Tongue (tissue), 1 donor: ENCODE measurements at regions not wholly inside any gene's neighbourhood (a gene's known extent, or its start where the extent isn't known, plus 50 kb on each side); places are given as distances from the start of the nearest gene placed in this dataset.
"Not testable (repeated sequence)": the region's sequence is repeated elsewhere in the genome, so short reads cannot be mapped to it uniquely, and the experiment has no call there.

Source experiments
- DNase-seq: peaks from one replicate; pipeline ENCODE4 v3.0.0-alpha.2; 2015

DNA sequence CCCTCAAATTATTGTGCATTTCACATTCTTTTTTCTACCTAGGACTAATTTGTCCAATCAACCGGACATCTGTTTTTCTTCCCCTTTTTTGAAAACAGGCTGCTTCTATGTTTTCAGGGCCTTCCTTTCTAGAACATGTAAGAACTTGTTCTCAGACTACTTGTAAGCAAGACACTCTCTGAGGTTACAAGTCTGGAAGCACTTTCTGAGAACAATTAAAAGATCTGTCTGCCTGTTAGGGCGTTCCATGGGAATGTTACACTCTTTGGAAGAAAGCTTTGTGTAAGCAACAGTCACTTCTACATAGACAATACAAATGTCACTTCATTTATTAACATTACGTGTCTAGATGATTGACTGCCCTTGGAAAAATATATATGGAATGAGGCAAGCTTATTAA is 50.9 kb upstream of the HSPB3 start:
- DNase-seq = peak; percentile 59

DNA sequence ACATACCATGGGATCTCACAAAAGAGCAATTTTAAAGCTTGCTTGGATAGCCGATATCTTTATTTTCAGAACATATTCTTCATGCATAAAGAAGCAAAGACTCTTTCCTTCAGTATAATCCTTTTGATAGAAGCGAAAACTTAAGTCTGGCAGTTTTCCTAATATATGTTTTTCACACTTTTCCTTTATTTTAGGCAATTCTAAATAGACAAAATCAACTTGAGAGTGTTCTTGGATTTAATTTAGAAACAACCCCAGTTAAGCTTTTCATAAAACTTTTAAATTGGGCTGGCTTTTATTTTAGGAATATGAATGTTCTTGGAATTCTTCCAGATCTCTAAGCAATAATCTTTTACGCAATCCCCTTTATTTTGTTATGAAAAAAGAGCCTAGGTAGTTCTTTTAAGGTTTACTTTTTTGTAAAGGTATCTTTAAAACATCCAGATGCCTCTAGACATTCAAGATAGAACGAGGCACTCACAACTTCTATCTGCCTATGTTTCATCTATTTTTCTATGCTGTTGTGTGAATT is 51.5 kb upstream of the HSPB3 start:
- DNase-seq = no peak

DNA sequence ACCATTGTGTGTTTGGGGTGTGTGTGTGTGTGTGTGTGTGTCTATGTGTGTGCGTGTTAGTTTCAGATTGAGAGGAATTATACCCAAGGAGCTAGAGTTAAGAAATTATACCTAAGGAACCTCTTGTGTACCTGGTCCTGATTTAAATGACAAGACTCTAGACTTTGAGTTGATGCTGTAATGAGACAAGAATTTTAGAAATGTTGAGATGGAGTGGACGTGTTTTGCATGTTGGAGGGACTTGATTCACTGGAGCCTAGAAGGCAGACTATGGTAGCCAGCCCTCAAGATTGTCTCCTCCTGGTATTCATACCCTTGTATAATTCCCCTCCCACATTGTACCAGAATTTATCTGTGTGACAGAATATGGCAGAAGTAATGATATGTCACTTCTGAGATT is 52.4 kb upstream of the HSPB3 start:
- no peak for DNase-seq

DNA sequence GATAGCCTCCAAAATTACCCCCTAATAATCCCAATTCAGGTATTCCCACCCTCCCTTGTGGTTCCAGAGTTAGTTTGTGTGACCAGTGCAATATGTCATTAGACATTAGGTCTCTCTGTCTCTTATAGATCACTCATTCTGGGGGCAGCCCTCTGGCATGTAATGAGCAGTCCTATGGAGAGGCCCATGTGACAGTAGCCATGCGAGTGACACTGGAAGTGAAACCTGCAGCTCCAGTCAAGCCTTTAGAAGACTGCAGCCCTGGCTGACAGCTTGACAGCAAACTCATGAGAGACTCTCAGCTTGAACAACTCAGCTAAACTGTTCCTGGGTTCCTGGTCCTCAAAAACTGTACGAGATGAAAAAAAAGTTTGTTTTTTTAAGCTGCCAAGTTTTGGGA is 54.0 kb upstream of the HSPB3 start:
- DNase-seq = no peak

DNA sequence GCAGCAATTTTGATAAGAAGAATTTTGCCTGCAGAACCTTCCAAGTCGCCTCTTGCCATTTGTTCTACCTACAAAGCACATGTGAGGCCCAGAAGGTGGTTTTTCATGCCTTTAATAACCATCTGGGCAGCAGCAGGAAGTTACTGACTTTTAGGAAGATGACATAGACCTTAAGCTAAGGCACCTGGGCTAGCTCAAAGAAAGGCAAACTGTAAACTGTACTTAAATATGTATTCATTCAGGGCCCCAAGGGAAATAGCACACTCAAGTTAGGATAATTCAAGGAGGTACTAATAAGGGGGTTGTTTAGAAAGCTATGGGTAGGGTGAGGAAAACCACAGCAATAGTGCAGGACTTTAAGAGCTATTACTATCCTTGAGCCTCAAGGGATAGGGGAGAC is 57.3 kb upstream of the HSPB3 start:
- peak; percentile 26 for DNase-seq

DNA sequence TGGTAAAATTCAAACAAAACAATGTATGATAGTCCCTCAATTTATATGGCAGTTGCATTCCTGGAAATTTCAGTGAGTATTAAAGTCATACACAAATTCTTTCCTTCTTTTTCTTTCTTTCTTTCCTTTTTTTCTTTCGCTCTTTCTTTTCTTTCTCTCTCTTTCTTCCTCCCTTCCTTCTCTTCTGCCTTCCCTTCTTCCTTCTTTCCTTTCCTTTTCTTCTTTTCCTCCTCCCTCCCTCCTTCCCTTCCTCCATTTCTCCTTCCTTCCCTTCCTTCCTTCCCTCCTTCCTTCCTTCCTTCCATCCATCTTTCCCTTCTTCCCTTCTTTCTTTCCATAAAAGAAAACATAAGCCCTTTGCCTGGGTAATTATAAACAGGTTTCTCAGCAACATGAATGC is 58.1 kb upstream of the HSPB3 start:
- no peak for DNase-seq

DNA sequence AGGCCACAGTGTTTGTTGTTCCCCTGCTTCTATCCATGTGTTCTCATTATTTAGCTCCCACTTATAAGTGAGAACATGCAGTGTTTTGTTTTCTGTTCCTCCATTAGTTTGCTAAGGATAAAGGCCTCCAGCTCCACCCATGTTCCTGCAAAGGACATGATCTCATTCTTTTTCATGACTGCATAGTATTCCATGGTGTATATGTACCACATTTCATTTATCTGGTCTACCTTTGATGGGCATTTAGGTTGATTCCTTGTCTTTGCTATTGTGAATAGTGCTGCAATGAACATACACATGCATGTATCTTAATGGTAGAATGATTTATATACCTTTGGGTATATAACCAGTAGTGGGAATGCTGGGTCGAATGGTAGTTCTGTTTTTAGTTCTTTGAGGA is 62.5 kb upstream of the HSPB3 start:
- not testable (repeated sequence) for DNase-seq

DNA sequence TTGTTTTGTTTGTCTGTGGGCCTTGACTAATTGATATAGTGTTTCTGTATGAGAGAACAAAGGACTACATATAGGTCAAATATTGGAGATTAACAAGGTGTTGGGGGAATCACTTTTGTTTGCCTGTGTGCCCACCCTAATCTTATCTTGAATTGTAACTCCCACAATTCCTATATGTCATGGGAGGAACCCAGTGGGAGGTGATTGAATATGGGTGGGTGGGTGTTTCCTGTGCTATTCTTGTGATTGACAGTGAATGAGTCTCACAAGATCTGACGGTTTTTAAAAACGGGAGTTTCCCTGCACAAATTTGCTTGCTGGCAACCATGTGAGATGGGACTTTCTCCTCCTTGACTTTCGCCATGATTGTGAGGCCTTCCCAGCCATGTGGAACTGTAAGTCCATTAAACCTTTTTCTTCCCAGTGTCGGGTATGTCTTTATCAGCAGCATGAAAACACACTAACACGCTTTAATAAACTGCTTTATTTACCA is 64.9 kb upstream of the HSPB3 start:
- DNase-seq = no peak

DNA sequence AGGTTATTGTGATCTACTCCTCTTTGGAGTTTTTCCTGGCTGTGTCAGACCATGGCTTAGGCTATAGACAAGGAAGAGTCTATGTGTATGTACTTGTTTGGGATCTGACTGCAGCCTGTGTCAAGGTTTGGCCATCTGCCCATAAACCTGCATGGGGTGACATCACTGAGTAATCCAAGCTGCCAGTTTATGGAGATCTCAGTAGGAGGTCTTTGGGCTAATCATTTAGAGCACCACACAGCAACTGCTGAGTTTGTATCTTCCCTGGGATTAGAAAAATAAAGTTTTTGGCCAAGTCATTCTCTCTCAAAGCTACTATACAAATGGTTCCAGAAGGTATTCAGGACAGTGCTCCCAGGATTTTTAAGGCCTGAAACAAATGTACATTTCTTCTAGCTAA is 65.5 kb upstream of the HSPB3 start:
- peak; percentile 80 for DNase-seq

DNA sequence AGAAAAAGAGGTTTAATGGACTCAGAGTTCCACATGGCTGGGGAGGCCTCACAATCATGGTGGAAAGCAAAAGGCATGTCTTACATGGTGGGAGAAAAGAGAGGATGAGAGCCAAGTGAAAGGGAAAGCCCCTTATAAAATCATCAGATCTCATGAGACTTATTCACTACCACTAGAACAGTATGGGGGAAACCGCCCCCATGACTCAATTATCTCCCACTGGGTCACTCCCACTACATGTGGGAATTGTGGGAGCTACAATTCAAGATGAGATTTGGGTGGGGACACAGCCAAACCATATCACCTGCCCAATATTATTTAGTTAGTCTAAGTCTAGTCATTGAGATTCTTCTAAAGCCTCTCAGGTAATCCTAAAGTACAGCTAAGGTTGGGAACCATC is 66.1 kb upstream of the HSPB3 start:
- not testable (repeated sequence) for DNase-seq

DNA sequence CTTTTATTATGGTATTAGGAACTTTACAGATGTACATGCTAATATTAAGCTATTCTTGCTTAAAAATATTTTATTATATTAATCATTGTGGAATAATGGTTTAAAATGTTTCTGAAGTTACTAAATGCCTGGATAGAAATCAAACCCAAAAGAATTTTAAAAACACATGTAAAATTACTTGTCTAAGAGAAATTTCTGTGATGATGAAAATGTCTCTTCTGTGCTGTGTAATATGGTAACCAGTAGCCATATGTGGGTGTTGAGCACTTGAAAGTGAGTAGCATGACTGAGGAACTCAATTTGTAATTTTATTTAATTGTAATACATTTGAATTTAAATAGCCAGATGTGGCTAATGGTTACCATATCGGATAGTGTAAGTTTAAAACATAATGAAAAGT is 66.7 kb upstream of the HSPB3 start:
- DNase-seq = no peak

DNA sequence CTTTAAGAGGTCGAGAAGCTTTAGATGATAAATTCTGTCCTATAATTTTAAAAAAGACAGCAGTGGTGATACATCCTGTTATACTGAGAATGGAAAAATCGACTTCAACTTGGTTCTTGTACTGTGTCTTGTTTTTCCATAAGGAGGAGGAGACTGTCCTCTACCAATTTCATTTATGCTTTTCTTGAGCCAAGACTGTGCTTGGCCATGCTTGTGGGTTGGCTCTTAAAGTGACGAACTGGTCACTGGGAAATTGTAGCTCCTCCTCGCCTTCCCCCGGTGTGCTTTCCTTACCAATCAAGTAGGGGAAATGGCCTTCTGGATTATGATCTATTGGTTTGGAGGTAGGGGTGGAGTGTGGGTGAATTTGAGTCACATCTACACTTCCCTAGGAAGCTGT is 67.1 kb upstream of the HSPB3 start:
- DNase-seq = peak; percentile 29

DNA sequence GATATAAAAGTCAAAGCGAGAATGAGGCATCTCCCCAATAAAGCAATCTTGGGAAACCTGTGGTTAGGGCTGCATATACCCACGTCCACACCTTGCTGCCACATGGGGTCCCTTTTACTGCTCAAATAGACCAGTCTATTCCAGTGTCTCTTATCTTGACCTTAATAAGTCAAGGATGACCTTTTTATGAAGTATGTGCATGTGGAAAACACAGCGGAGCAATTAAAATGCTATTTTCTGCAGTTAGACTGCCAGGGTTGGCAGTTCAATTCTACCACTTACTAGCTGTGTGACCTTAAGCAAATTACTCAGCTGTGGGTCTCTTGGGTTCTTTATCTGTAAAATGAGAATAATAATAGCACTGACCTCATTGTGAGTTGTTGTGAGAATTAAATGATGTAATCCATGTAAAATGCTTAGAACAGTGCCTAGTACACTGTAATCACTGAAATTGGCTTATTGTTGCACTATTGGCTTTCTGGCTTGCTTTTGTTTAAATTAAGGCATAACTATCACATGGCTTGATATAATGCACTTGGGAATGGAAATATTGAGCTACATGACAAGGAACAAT is 67.8 kb upstream of the HSPB3 start:
- peak; percentile 12 for DNase-seq

DNA sequence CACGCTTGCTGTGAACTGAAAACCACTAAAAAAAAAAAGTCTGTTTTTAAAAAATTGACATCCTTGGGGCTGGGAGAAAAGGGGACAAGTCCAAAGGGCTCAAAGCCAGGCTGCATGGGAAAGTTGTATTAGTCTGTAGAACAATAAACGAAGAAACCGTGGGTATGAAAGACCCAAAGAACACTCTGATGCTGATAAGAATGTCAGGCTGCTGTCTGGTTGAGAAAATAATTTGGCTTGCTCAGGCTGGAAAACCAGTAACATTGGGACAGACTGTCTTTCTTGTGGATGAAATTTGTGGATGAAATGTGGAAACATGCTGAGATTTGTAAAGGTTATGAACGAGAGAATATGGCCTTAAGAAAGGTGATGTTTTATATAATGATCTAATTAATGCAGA is 68.5 kb upstream of the HSPB3 start:
- no peak for DNase-seq

DNA sequence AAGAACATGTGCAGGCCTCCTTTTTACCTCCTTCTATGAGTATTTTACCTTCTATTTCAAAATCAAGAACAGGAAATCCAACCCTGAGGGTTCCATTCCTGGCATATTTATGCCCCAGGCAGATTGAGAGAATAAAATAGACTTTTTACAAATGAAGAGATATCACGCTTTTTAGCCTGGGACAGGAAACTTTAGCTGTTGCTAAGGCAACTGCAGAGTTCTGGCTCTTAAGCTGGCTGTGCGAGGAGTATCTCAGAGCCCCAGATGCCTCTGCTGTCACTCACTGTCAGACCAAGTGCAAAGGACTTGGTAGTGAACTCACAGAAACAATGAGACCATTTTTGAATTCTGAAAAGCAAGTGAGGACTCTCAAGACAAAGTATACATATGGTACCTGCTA is 69.5 kb upstream of the HSPB3 start:
- peak; percentile 25 for DNase-seq

DNA sequence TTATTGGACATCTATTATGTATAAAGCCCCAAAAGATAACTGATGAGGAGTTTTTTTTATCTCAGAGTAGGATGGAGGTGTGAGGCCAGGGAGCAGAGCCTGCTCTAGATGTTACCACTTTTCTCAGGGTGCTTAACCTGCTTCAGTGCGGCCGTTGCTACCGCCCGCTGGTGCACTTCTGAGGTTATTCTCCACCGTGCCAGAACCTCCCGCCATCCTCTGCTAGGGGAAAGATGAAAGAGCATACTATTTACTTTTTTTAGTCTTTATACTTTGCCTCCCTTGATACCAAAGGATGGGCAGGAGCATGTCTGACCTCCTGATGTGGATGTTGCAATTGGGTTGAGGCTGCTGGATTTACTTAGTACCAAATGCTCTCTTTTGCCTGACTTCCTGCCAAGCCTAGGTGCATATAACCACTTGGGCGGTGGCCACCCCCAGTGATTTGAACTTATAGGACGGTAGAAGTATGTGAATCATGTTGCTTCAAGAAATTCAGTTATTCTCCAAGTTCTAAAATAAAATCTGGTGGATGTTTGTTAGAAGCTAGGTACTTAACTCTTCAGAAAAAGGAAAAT is 71.1 kb upstream of the HSPB3 start:
- DNase-seq = no peak

DNA sequence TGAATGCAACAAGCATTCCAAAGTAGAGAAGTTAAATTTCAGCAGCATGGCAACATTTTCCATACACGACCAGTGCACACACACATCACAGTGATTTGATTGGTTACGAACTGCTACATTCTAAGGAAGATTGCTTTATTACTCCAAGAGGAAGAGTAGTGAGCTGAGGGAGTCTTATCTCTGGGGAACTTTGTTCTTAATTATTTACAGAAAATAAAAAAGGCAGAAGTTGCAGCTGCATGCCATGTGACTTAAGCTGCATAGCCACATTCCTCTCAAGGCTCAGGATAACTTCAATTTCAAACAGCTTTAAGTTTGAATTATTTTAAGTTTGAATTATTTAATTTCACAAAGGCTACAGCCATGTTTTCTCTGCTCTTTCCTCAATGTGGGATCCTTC is 71.6 kb upstream of the HSPB3 start:
- no peak for DNase-seq

DNA sequence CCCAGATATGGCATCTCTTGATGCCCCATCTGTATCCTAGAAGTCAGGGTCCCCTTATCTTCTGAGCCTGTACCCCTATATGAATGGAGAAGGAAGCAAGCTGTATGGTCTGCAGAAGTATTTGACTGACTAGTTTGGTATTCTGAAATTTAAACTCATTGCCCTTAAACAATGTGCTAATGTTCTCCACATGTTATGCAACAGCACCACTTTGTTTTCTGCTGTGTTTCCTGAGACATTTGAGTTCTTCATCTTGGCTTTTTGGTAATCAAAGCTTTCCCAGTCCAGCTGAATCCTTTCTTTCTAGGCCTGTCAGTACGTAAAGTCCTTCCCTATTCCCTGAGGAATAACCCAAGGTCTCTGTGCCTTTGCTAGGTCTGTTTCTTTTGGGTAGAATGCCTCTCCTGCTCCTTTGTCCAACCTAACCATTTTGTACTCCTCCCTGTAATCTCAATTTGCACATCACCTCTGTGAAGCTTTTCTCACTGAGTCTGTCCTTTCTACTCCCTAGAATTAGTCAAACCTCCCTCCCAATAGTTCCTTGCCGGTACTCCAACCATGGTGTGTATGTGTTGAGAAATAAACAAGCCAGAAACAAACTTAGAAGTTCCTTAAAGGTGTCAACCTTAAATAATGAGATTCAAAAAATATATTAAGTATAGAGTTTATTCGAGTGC is 72.1 kb upstream of the HSPB3 start:
- DNase-seq = no peak

DNA sequence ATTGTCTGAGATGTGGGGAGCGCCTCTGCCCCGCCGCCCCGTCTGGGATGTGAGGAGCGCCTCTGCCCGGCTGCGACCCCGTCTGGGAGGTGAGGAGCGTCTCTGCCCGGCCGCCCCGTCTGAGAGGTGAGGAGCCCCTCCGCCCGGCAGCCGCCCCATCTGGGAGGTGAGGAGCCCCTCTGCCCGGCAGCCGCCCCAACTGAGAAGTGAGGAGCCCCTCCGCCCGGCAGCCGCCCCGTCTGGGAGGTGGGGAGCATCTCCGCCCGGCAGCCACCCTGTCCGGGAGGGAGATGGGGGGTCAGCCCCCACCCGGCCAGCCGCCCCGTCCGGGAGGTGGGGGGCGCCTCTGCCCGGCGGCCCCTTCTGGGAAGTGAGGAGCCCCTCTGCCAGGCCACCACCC is 70.9 kb upstream of the ARL15 start:
- DNase-seq = not testable (repeated sequence)

DNA sequence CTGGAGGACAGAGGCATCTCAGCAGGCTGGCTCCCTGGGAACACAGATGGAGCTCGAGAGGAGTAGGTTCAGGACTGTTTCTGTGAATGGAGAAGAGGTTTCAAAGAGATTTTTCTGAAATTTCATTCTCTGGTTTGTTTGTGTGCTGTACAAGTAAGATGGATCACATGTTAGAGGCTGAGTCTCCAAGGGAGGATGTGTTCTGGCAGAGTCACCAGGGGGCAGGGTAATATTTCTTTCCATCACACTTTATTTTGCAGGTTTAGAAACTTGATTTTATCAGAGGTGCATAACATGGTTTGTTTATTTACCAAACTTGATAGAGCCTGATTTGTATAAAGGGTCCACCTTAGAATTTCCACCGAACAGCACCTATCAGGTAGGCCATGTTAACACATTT is 69.2 kb upstream of the ARL15 start:
- DNase-seq = no peak

DNA sequence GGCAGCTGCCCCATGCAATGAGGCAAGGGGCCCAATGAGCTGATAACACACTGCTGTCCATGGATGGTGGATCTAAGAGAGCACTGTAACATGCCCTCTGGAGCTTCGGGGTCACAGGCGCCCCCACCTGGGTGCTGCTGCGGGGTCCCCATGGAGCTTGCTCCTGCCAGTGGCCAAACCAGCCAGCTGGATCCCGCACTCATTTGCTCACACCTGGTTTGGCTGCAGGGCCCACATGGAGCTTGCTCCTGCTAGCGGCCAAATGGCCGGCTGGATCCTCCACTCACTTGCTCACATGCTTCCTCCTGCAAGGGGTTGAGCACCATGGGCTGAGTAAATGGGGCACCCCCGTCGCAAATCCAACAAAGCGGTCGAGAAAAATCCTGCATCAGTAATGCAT is 68.3 kb upstream of the ARL15 start:
- DNase-seq = no peak

DNA sequence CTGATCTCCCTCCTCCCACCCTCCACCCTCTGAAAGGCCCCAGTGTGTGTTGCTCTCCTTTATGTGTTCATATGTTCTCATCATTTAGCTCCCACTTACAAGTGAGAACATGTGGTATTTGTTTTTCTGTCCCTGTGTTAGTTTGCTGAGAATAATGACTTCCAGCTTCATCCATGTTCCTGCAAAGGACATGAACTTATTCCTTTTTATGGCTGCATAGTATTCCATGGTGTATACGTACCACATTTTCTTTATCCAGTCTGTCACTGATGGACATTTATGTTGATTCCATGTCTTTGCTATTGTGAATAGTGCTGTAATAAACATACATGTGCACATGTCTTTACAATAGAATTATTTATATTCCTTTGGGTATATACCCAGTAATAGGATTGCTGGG is 67.0 kb upstream of the ARL15 start:
- DNase-seq = not testable (repeated sequence)

DNA sequence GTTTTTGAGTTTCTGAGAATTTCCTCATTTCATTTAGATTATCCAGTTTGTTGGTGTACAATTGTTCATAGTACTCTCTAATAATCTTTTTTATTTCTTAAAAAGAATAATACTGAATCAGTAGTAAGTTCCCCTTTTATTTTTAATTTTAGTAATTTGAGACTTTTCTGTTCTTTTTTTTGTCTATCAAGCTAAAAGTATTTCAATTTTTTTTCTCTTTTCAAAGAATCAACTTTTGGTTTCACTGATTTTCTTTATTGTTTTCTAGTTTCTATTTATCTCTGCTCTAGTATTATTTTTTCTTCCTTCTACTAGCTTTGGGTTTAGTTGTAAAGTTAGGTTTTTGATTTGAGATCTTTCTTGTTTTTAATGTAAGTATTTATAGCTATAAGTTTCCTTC is 60.6 kb upstream of the ARL15 start:
- no peak for DNase-seq

DNA sequence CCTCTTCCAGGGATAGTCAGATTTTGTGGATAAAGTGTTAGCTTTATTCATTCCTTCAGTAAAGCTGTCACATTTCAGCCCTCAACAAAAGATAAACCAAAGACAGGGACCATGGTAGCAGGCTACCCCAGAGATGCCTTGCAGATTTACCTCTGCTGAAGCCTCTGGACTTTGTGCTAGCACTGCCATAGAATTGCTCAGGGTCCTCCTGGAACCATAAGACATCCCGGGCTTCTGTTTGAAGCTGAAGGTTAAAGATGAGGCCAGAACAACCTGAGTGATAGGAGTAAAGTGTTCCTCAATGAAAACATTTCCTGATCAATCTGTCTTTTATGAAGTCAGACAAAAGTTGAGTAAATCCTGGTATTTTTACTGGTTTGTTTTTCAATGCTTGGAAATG is 57.5 kb upstream of the ARL15 start:
- no peak for DNase-seq
